UCSD-AML1 (cell line): ENCODE measurements at regions not wholly inside any gene's neighbourhood (a gene's known extent, or its start where the extent isn't known, plus 50 kb on each side); places are given as distances from the start of the nearest gene placed in this dataset.

Experiments used
- DNase-seq: peaks from one replicate; lab custom pipeline; 2025; ENCODE audit not compliant: unreplicated experiment; lab: John Stamatoyannopoulos, UW

DNA sequence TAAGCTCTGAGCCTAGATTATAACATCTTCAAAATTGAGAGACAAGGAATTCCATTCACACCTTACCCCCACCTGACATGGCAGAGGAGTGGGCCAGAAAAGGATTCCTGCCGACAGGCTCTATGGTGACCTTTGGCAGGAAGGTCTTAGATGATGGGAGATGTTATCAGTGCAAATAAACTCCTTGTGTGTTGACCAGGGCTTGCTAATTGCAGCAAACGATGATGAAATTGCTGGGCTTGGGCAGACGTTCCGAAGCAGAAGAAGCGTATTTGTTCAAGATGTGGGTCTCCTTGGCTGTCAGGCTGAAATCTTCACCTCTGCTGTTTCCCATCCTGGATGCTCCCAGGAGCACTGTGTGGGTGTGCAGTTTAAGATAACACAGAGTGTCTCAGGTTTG lies 183.7 kb upstream of the CADM1 start:
- DNase-seq = no peak

DNA sequence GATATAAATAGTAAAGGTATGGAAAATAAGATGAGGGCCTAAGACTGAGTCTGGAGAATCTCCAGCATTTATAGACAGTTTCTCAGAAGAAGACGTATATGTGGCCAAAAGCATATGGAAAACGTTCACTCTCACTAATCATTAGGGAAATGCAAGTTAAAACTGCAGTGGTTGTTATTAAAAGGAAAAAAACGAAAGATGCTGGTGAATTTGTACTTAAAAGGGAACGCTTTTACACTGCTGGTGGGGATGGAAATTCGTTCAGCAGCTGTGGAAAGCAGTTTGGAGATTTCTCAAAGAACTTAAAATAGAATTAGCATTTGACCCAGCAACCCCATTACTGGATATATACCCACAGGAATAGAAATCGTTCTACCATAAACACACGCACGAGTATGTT lies 180.5 kb upstream of the CADM1 start:
- no peak for DNase-seq

DNA sequence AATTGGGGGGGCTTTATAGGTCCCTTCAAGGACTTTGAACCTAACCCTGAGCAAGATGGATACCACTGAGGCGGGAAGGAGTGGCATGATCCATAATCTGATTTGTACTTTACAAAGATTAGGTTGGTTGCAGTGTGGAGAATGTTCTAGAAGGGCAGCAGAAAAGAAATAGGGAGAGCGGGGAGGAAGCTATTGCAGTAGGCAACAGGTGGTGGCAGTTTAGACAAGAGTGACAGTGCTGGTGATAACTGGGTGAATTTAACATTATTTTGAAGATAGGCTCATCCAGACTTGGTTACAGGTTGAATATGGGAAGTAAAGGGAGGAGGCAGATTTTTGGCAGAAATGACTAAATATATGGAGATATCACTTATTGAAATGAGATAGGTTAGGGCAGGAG lies 179.9 kb upstream of the CADM1 start:
- DNase-seq = no peak

DNA sequence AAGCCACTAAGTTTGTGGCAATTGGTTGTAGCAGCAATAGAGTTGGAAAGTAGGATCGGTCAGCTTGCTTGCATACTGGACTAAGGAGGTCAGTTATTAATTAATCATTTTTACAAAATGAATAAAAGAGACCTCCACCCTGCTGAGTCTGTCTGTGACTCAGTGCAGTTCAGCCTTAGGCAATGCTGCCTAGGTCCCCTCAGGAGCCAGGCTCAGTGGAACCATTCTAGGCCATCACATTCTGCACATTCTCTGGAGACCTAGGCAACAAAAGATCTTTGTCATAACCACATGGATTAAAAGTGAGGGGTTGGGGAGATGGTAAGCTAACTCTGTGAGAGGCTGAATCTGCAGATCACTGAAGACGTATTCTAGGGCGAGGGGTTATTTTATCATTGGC lies 178.7 kb upstream of the CADM1 start:
- DNase-seq = no peak

DNA sequence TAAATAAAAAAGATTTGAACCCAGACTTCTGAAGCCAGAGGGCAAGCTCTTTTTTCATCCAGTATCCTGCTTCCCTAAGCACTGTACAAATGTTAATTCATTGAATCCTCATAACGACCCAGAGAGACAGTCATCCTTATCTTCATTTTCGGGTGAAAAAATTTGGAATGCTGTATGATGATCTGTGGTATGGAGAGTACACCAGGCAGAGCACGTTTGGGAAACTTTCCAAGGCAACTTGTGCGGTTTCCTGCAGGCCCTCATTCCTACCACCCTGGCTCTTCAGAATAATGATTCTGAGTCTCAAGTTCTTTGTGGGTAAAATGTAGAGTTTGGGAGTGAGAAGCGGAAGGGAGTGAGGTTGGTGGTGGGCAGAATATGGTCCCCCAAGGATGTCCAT lies 177.9 kb upstream of the CADM1 start:
- DNase-seq = no peak

DNA sequence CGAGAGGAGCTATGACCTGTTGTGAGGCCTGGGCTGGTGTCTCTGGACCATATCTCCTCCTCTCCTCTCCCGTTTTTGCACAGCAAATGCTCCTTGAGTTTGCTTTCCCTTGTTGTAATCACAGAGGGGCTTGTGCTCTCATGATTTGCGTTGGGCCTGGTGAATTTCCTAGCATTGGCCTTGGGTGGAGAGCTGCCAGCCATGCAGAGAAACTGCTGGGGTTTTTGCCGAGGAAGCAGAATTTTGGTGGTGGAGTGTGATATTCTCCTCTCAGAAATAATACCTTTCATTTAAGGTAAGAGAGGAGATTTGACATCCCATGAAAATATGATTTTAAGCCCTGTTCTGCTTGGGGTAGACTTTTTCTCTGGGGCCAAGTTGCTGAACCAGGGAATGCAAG lies 175.7 kb upstream of the CADM1 start:
- no peak for DNase-seq

DNA sequence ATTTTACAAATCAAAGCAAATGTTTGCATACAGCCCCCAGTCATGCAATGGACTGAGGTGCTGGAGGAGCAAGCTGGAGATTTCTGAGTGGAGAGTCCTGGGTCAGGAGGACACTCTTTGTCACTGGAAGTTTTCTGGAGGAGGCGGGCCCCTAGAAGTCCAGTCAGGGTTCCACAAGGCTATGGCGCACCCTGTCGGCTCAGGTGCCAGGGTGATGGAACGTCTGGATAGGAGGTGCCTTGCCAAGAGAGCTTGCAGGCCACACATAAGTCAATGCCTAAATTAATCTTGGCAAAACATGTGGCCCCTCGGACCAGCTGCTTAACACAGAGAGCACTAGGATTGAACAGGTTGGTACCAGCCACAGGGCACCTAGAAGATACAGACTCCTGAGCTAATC lies 174.7 kb upstream of the CADM1 start:
- DNase-seq = no peak

DNA sequence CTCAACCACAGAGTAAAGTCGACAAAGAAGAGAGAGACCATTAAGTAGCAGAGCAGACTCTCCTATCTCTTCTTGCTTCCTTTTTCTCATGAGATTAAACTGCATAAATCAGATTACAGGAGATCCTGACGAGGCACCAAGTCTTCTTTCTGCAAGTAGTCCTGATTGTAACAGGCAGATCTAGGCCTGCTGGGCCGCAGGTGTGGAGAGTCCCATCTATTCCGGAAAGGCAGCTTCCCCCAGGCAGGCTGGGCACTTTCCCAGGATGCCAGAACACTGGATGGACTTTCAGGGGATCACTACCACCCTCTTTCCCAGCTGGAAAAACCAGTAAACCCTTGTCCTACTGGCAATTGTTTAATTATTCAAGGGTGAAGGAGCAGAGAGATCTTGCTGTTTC lies 173.0 kb upstream of the CADM1 start:
- no peak for DNase-seq

DNA sequence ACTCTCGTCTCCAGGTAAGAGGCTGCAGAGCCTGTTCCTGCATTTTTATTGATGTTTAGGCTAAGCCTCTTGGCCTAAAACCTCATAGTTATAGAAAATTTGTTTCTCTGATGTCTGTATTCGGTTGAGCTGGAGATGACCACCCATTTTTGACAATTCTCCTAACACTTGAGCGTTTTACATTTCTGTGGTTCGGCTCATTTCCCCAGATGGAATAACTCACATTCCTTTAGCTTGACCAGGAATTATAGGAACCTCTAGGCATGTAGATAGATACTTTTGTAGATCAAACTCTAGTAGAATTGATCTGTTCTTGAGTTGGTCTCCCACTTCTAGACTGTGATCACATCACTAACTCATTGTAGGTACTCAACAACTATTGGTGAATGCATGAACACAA lies 172.6 kb upstream of the CADM1 start:
- no peak for DNase-seq

DNA sequence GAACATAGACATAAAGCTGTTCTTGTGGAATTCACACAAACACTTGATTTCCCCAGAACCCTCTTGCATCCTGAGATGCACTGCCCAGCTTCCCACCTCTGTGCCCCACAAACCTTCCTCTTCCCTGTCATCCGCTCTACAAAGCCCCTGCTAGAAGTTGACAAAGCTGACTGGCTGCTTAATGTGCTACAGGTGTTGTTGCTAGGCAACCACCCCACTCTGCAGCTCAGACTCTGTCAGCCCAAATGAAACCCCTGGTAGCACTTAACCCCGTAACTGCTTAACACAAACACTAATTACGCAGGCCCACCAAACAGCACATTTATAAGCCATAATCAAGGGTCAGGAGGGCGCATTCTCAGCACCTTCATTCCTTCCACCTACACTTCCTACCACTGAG lies 172.0 kb upstream of the CADM1 start:
- DNase-seq = no peak

DNA sequence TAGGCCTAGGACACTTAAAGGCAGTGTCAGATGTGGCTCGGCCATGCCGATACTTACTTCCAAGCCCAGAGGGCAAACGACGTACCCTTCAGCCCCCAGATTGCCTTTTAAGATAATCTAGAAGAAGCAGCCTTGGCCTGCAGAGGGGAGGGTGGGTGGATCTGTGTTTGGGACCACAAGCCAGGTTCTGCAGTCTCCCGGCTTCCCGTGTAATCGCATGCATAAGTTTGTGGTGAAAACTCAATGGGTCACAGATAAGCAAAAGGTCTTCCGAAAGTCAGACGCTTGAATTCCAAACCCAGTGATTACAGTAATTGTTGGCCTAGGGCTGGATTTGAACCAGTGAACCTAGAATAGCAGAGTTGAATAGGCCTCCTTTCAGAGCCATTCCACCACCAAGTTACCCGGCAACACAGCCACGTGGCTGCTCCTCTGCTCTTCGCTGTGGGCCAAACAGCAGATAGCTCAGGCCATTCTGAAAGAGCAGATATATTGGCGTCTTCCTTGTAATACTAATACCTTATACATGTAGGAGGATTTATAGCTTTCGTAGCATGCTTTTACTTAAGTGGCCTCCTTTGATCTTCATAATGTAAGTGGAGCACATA lies 170.8 kb upstream of the CADM1 start:
- no peak for DNase-seq

DNA sequence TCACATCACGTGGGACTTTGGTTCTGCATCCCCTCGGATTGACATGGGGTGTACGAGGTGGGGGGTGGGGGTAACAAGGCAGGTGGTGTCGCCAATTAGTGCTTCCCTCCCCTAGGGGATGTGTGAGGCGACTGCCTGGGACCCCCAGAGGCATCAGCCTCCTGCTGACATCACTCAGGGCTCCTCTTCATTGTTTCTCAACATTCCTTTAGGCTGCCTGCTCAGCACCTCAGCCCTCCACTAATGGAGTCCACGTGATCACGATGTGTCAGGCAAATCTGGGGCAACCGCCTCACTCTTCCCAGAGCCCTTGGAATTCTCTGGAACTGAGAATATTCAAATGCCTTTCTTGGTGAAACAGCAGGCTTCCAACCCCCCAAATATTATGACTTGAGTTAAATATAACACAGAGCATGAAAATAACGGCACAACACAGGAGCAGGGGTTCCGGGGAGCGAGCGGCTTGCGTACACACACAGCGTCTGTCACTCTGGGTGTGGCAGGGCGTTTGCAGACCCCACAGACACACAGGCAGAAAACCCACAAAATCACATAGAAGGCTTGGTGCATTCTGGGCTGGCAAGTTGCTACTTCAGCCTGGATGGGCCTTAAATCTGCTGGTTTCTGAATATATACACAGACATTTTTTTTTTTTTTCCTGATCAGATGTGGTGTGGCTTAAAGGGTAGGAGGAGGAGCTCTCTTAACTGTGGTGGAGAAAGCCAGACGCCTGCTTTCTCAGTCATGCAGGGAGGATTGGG lies 170.1 kb upstream of the CADM1 start:
- no peak for DNase-seq

DNA sequence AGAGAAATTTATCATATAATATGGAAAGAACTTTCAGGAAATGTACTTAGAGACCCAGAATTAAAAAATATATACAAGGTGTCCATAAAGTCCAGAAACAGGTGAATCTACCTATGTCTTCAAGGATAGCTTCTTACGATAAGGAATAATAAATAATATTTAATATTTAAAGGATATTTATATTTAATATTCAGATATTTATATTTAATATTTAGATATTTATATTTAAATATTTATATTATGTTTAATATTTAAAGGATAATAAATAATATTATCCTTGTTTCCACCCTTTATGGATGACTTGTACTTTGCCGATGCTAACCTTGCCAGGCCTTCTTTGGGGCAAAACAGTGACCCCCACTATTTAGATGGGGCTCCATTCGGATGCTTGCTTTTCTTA lies 169.5 kb upstream of the CADM1 start:
- no peak for DNase-seq

DNA sequence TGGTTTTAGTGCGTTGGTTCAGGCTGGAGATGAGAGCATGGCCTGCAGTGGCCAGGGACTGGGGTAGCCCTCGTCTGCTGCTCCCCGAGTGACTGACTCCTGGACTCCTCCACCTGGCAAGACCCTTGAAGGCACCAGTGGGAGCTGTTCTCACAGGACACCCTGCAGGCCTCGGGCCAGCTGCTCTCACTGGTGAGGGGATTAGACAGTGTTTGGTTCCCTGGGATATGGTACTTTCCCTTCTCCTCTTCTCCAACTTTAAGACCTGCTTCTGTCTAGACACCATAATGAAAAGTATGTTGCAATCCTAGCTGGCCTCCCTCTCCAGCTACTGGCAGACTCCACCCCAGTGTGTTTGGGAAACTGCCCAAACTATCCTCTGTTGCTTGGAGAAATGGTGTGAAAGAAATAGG lies 168.8 kb upstream of the CADM1 start:
- no peak for DNase-seq

DNA sequence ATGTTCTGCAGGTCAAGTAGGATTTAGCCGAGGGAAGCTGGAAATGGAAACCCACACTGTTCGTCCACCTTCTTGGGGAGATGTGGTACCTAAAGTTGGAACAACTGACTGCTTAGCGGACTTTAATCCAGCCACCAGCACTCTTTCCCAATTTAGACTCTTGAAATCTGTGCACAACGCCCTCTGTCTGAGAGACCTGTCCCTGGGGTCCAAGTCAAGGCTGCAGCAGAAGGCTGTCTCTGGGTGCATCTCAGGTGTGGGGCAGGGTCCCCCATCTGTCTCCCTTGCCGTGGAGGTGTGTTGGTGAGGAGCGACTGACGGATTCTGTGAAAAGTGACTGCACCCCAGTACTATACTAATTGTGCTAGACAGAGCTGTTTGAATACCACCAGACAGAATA lies 168.2 kb upstream of the CADM1 start:
- no peak for DNase-seq

DNA sequence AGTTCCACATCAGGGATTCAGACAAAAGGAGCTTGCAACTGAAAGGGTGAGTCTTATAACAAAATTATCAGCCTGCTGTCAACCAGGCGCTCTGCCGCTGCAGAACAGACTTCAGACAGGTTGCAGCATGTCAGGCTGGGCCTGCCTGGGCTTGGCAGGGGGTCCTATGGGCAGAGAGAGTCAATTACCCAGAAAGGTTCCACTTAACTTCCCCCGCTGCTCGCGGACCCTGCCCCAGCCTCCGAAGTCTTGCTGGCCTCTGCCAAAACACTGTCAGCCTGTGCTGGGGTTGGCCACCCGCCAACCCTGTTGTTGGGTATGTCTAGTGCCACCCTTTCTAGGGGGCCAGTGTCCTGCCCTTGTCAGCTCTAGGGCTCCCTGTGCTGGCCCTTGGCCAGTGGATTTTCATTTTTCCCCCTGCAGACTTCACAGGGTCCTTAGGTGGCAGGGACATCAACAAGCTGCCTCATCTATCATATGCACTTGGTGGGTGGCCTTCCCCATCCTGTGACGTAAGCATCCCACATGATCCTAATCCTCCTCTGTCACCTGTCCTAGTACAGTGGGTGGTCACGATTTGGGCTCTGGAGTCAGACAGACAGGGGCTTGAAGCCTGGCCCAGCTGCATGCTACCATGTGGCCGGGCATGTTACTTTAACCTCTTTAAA lies 166.5 kb upstream of the CADM1 start:
- DNase-seq = no peak

DNA sequence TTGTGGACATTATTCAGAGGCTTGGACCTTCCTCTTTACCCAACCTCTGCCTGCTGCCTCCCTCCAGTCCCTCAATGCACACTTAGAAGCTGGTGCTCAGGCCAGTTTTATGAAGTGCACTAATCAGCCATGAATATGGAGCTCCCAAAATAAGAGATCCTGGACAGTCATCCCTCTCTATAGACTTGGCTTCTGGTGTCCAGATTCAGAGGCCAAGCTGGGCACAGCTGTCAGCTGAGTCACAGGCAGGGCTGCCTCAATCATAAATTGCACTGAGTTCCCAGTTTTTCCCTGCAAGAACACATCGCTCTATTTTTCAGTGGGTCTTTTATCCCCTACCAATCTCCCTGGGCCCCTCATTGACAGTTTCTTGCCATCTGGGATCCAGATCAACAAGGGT lies 161.7 kb upstream of the CADM1 start:
- no peak for DNase-seq

DNA sequence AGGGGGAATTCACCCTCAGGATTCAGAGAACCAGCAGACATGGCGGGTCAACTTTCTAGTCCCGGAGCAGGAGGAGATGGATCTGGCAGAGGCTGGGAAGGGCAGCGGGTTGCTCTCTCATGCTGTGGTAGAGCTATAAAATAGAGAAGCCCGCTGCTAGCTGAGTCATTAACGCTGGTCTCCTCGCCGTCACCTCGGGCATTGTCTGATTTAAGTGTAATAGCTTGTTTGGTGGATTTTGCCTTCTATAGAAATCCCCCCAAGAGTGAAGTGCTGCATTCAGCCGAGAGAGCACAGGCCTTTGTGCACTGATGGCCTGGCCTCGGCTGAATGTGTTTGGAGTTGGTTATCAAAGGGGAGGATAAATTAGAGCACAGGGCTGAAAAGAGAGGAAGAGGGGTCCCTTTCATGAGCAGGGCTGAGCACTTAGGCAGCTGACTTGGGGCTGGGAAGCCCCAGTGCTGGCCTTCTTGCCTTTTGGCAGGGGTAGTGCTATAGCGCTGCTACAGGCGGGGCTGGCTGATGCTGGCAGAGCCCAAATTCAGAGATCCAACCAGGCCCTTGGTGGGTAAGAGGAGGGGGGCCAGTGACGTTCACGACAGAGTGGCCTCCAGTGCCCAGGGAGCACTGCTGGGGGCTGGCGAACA lies 161.1 kb upstream of the CADM1 start:
- DNase-seq = no peak

DNA sequence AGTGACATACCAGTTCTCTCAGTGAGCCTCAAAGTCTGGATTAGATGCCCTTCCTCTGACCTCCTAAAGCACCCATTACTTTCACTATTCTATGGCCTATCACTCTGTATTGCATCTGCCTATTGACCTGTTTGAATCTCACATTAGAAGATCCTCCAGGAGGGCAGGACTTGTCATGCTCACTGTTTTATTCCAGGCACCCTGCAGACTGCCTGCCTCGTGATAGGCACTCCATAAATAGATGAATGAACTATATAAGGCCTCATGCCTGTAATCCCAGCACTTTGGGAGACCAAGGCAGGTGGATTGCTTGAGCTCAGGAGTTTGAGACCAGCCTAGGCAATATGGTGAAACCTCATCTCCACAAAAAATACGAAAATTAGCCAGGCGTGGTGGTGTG lies 160.1 kb upstream of the CADM1 start:
- no peak for DNase-seq

DNA sequence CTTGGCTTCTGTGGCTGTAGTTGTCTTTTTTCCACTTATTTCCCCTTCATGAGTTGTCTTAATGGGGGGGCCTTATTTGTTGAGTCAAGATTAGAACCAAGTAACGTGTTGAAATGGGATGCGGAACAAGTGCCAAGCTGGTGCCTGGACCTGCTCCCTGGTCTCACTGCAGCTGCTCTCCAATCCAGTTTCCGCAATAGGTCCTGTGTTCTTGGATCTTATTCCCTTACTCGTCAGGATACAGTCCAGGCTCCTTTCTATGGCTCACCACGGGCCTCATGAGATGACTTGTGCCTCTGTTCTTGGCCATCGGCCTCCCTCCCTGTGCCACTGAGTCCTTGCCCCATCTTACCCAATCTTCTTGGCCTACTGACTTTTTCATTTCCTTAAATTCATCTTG lies 159.6 kb upstream of the CADM1 start:
- DNase-seq = no peak

DNA sequence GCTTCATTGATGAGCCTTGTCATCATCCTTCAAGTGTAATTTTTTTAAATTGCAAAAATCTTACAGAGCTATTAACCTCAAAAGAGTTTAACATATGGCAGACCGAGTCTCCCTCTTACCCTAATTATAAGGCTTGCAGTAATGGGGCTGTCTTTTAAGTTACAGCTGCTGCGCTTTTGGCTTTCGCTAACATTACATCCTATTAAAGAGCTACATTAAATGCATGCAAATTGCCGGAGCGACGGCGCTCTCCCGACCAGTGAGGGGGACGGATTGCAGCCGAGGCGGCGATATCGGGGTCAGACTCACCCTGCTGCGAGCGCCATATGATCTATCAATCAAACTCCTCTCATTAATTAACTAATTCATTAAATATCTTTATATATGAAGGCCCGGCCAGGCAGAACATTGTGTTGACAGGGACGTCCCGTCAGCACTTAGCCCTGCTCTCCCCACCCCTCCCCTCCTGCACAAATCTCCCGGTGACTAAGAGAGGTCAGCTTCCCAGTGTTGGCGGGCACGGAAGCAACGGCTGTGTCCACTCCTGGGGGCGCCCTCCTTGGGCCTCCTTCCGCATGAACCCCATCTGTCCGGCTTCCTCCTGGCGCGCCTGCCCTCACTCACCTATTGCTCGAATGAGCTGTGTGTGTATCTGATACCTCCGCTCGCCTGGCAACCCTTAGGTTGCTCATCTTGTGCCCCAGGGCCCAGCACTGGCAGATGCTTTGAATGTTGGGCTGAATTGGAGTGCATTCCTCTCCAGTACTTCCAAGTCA lies 156.0 kb upstream of the CADM1 start:
- no peak for DNase-seq
